GM18868 (cell line): ENCODE measurements at regions not wholly inside any gene's neighbourhood (a gene's known extent, or its start where the extent isn't known, plus 50 kb on each side); places are given as distances from the start of the nearest gene placed in this dataset.
A peak's percentile ranks its signal among the peaks of the same experiment; 100 is the strongest.

Experiments used
- ATAC-seq: cut with Tn5 transposase; IDR thresholded peaks from one replicate; pipeline ENCODE4 v1.9.1; 2021; ENCODE audit warnings: mild to moderate bottlenecking, moderate library complexity; ENCODE audit not compliant: unreplicated experiment

DNA sequence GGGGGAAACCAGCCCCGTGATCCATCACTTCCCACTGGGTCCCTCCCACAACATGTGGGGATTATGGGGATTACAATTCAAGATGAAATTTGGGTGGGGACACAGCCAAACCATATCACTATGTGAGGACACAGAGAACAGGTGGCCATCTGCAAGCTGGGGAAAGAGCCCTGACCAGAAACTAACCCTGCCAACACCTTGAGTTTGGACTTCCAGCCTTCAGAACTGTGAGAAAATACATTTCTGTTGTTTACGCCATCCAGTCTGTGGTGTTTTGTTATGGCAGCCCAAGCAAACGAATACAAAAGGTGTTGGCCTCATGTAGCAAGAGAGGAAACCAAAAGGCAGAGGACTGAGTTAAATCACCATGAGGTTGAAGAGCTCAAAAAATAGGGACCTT, 169.9 kb upstream of the TENM3 start:
- ATAC-seq = no peak

DNA sequence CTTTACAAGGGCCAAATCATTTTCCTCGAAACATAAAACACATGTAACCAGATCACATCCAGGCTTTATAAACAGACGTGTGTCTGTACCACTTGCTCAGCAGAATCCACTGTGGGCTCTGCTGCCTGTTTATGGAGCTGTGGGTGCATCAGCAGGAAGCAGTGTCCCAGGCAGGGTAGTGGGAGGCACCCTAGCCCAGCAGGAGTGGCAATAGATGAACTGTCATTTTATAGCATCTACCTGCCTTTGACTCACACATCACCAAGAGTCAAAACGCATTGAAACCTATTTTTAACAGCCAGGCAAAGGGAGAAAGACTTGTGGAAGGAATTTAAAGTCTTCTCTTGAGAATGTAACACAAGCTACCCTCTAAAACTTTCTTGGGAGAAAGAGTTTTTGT, 169.1 kb upstream of the TENM3 start:
- ATAC-seq = no peak

DNA sequence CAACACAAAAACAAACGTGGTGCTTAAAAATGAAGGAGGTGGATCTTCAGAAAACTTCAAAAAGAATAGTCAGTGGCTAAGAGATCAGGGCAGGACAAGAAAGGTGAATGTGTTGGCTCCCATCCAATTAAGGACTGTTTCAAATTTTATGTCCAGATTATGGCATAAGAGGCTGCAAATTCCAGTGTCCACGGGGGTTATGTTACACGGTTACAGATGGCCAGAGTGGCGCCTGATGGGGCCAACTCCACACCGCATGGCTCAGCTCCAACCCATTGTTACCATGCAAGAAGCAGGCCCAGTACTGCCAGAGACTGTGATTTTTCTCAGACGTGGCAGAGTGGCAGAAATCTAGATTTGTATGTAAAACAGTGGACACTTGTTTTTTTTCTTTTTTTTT, 168.4 kb upstream of the TENM3 start:
- ATAC-seq = no peak

DNA sequence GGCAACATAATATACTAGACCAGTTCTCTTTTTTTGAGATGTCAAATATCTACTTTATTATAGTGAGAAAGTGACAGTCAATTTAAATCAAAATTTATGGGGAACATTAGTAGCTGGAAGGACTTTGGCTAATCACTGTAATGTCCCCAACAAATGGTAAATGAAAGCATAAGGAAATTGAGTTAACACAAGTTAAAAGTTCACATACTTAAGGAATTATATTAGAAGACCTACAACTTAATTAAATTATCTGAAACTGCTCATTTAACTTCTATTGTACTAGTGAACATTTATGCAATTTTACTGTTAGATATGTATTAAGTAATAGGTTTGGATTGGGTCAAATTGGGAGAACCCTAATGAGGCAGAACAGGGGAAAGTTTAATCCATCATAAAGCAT, 160.3 kb upstream of the TENM3 start:
- no peak for ATAC-seq

GRCh38 chr4:182083671-182084410, 159.4 kb upstream of the TENM3 start:
- no peak for ATAC-seq

DNA sequence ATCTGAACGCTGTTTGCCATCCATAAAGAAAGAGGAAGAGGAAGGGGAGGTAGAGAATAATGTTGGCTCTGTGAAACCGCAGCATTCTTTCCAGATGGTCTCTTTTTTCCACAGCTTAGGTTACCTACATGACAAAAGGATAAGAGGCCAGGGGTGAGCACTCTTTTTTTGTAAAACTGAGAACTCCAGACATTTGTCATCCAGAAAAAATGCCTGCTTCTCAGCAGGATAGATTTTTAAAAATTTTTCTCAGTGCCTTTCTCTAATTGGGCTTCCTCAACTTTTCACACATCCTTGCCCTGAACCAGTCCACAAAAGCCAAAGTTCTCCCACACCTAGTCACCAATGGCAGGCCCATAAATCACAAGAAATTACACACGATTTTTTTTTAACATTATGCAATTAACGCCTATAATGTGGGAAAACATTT, 158.1 kb upstream of the TENM3 start:
- no peak for ATAC-seq

DNA sequence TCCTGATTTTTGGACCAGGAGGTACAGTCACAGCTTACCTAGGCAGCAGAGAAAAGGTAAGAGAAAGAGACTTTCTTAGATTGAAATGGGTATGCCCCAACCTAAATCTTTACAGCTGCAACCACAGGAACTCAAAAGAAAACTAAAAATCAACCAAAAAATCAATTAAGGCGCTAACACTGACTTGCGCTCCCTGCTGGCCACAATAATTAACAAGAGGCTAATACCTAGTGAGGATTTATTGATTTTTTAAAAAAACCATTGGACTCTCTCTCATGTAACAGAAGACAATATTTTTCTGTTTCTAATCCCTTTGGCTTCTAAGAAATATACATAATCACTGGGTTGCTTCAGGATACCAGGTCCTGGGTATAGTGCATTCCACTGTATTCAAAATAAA, 153.9 kb upstream of the TENM3 start:
- ATAC-seq = peak; percentile 42

- no peak for ATAC-seq
These were observed 153.0 kb upstream of the TENM3 start for GRCh38 chr4:182090186-182090585.

DNA sequence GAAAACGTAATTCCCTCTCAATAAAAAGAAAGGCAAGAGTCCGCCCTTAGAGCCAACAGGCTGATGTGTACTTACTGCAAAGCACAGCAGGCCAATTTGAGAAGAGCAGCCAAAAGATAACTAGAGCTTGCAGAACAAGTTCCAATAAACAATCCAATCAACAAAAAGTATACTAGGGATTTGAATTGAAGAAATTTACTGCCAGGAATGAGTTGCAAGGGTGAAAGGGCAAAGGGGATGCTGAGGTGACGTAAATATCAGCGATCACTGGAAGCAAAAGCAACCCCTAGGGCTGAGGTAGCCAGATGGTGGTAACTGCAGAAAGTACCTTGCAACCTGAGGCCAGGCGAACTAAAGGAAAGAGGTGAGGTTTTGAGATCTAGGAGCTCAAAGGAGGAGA, 152.1 kb upstream of the TENM3 start:
- no peak for ATAC-seq

DNA sequence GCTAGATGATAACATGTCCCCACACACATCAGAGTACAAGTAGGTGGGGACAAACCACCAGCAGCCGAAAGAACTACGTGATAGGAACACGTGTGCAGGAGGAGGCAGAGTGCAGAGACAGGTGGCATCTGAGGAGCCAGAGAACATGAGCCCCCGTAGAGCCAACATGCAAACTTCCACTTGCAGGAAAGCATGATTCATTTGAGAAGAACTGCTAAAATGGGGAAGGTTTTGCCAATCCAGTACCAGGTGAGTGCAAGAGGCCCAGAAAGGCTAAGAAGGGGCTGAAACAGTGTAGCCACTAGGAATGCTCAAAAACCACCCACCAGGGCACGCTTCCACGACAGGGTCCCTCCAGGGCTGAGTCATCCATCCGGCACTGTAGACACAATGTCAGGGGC, 149.8 kb upstream of the TENM3 start:
- peak; percentile 50 for ATAC-seq

DNA sequence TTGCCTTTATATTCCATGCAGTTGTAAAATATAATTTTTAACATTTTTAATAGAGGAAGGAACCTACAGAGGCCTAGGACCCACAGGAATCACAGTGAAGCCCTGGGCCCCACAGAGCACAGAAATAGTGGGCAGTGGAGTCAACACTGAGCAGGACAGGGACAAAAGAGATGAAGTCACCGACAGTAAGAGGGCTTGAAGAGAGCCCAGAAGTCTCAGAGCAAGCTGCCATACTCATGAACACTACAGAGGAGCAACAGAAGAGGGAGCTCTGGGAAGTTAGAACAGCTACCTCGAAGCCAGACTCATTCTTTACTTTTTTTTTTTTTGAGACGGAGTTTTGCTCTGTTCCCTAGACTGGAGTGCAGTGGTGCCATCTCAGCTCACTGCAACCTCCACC, 149.3 kb upstream of the TENM3 start:
- ATAC-seq = no peak

DNA sequence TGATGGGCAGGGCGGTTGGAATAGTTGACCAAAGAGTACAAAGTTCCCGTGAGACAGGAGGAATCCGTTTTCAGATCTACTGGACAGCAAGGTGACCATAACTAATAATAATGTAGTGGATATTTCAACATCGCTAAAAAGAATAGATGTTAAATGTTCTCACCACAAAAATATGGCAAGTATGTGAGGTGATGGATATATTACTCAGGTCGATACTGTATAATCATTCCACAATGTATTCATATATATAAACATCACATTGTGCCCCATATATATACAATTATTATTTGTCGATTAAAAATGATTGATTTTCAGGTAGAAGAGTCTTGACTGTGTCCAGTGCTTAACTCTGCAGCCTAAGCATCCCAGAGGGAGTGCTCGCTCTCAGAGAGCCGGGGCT, 141.6 kb upstream of the TENM3 start:
- no peak for ATAC-seq

DNA sequence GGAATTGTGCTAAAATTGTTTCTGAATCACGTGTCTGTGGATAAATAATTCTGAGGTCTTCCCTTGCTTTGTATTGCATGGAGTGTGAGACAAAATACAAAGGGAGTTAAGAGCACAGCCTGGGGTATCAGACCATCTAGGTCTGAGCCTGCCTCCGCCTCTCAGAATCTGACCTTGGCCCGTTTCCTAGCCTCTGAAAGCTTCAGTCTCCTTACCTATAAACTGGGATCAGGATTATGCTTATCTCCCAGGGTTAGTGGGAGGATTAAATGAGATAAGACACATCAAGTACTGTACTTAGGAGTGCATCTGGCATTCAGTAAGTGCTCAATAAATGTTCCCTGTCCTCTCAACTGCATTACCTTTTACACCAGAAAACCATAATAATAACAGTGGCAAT, 140.6 kb upstream of the TENM3 start:
- no peak for ATAC-seq

DNA sequence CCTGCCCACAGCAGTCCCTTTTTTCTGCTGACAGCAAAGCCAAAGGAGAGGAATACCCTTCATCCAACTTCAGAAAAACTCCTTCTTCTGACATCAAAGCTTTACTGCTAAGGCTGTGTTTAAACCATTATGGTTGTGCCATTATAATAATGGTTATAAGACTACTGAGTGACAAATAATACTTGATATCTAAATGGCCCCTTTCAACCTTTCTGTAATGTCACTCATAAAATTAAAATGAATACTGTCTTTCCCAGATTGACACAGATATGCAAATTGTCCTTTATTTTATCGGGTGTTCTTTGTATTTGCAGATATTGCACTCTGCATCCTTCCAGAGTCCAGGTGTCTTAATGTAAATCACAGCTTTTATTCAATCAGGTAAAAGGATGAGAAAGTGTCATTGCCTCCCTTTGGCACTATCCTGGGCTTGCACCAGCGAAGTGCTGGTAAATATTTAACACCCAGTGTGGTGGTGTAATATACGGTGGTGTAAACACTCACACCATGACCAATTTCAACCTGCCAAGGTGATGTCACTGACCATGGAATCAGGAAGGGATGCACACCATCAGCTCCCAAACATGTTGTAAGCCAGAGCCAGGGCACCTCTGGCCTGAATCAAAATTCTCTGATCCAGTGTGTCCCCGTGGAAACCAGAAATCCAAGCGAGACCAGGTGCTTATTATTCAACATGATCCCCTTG, 139.4 kb upstream of the TENM3 start:
- no peak for ATAC-seq

DNA sequence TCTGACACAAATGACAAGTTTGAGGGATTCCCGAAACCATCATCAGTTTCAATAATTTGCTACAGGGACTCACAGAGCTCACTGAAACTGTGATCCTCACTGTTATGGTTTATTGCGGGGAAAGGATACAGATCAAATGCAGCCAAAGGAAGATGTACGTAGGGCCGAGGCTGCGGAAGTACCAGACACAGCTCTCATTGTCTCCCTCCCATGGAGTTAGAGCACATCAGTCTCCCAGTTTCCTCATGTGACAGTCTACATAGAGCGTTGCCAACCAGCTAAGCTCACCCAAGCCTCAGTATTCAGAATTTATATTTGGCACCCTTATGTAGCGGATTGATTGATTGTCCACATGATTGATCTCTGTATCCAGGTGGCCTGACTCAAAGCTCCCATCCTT, 137.8 kb upstream of the TENM3 start:
- no peak for ATAC-seq

DNA sequence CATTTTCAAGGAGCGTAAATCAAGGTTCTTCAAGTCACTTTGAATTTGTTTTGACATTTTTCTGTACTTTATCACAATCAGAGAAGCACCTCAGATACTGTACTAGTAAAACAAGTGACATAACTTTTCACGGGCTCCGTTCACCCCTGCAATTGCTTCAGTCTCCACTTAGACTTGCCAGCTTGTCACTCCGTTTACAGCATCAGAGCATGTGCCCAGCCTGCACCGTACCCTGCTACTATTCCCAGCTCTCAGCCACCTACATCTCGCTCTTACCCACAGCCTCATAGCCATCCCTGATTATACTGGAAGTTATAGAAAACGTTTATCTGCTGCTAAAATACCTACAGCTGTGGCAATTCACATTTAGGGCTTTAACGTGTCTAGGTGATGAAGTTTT, 135.3 kb upstream of the TENM3 start:
- no peak for ATAC-seq

DNA sequence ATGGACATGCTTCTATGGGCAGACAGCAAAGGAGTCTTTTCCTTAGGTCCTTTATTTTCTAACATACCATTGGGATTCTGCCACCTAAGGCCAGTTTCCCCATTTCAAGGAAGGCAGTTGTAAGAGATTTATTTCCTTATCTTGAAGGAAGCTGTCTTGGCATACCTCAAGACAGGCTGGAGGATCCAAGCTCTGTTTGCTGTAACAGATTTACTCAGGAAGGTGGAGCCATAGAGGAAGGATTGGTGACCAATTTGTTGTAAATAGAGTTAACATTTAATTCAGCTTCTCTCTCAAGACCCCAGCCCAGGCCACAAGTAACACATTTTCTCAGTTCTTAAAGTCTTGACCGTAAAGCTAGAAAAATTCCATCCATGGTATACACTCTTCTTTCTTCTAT, 131.6 kb upstream of the TENM3 start:
- ATAC-seq = no peak

DNA sequence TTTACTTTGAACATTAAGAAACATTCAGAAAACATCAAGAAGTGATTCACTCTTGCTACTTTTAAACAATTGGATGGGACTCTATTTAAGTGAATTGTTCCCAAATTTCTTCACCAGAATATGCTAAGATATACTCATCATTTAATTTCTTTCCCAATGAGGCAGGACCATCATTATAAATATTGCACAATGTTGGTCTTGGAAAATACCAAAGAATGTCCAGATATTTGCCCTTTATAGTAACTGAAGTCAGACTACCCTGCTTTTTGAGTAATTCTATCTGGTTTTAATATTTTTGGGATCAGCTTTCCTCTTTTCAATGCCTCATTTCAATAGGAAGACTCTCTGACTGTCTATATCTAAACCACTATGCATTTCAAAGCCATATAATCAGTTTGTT, 129.4 kb upstream of the TENM3 start:
- no peak for ATAC-seq

- no peak for ATAC-seq
These were observed 118.8 kb upstream of the TENM3 start for GRCh38 chr4:182124359-182124758.

DNA sequence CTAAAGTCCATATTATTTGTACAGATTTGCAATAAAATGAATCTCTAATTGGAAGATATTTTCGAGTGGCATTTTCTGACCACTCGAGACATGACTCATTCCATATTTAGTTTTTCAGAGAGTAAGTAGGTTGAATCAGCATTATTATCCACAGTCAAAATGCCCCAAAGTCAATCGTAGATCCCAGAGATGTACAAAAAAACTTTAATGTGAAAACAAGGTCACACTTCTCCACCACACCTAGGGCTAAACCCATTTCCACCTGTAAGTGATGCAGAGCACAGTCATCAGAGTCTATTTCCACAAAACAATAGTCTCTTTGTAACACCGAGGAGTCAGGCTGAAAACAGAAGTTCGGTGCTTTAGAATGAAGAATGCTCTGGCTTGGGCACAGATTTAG, 117.1 kb upstream of the TENM3 start:
- no peak for ATAC-seq

GRCh38 chr4:182126603-182127002, 116.6 kb upstream of the TENM3 start:
- no peak for ATAC-seq

- ATAC-seq = peak; percentile 91
These were observed 110.2 kb upstream of the TENM3 start for GRCh38 chr4:182133033-182133432.

- no peak for ATAC-seq
These were observed 108.9 kb upstream of the TENM3 start for GRCh38 chr4:182134261-182134660.
